ENCODE measurements at regions not wholly inside any gene's neighbourhood (a gene's known extent, or its start where the extent isn't known, plus 50 kb on each side); places are given as distances from the start of the nearest gene placed in this dataset.

- intact Hi-C loops (cut with micrococcal nuclease), result no loop called here
Observed at GRCh38 chr7:124597509-124597908, 168.1 kb downstream of the GPR37 start.

More at GRCh38 chr7:124597509-124597908, 168.1 kb downstream of the GPR37 start:
- H3K4me3 ChIP-seq, result no peak overlapping the region
- in situ Hi-C loops (cut with MboI), result no loop called here
- no peaks in the 10 kb centered on the region for H3K4me1 ChIP-seq (replicated peaks in 1 of 2; ENCODE audit: control insufficient read depth in 2 of 2, insufficient read depth in 2 of 2, low read length in 2 of 2)
- no peaks in the 10 kb centered on the region for H3K27me3 ChIP-seq (ENCODE audit: control insufficient read depth in 2 of 2, insufficient read depth in 2 of 2, low read length in 2 of 2)
- ATAC-seq (no peak), FAIRE-seq (no peak), DNase-seq (ENCODE audit: extremely low read depth in 1 of 4, low spot score in 3 of 4) (no peak)
- no peaks in the 10 kb centered on the region for H3K79me2 ChIP-seq (ENCODE audit: control insufficient read depth, insufficient read depth, low read length)
- no TSS peak for BruUV-seq (replicated peaks)
- no peaks in the 10 kb centered on the region for H4K20me1 ChIP-seq (replicated peaks; ENCODE audit: control insufficient read depth, insufficient read depth, low read length)
- CTCF ChIA-PET (ENCODE audit: low intra/inter-chr PET ratio), result no interaction called here
- H3K9ac ChIP-seq (ENCODE audit: insufficient read depth in 1 of 2, low read depth in 2 of 2, low read length in 2 of 2), result no peak overlapping the region
- H3K36me3 ChIP-seq (ENCODE audit: control insufficient read depth, insufficient read depth, low read length), result no peaks in the 10 kb centered on the region
- no peaks in the 10 kb centered on the region for H3K9me1 ChIP-seq (ENCODE audit: control insufficient read depth, insufficient read depth, low read length)
- TF ChIP-seq ZNF263 (CRISPR knock-in tag; IDR thresholded peaks at IDR 0.05; ENCODE audit: borderline replicate concordance) (no peak), HEY1 (CRISPR knock-in tag; IDR thresholded peaks at IDR 0.05; ENCODE audit: borderline replicate concordance) (no peak), POLR2A (conservative IDR thresholded peaks at IDR 0.05) (no peak), CEBPZ (IDR thresholded peaks at IDR 0.05; ENCODE audit: borderline replicate concordance, low read depth, low read length) (no peak), ETS2 (tag; IDR thresholded peaks at IDR 0.05; ENCODE audit: borderline replicate concordance, poor library complexity, severe bottlenecking) (no peak), ZBTB34 (CRISPR knock-in tag; IDR thresholded peaks at IDR 0.05) (no peak), SNRNP70 (optimal IDR thresholded peaks at IDR 0.05; ENCODE audit: low read depth, low read length) (no peak), SP2 (IDR thresholded peaks at IDR 0.05; ENCODE audit: extremely low read depth, low read depth, low read length, poor library complexity, severe bottlenecking) (no peak), ZNF830 (CRISPR knock-in tag; IDR thresholded peaks at IDR 0.05) (no peak), RFX5 (IDR thresholded peaks at IDR 0.05; ENCODE audit: low read depth, low read length) (no peak), AFF1 (IDR thresholded peaks at IDR 0.05; ENCODE audit: low read depth in 1 of 2, partially characterized antibody in 2 of 2) (no peak), LARP7 (IDR thresholded peaks at IDR 0.05) (no peak), C11orf30 (IDR thresholded peaks at IDR 0.05; ENCODE audit: low read depth) (no peak), KLF6 (CRISPR knock-in tag; IDR thresholded peaks at IDR 0.05; ENCODE audit: borderline replicate concordance) (no peak), TAL1 (IDR thresholded peaks at IDR 0.05) (no peak), ZNF184 (CRISPR knock-in tag; IDR thresholded peaks at IDR 0.05) (no peak)
- POLR2A ChIA-PET, result no interaction called here
- H3K9me3 ChIP-seq (replicated peaks; ENCODE audit: control insufficient read depth, insufficient read depth, low read depth, low read length), result no peaks in the 10 kb centered on the region
- H2AFZ ChIP-seq (ENCODE audit: low read depth, low read length), result no peak overlapping the region
- no peak overlapping the region for H3K4me2 ChIP-seq (ENCODE audit: insufficient read depth, low read length)
- no peak overlapping the region for H3K27ac ChIP-seq (ENCODE audit: extremely low read depth, low read depth, low read length)

Measured in K562 (cell line).